ENCODE measurements at regions not wholly inside any gene's neighbourhood (a gene's known extent, or its start where the extent isn't known, plus 50 kb on each side); places are given as distances from the start of the nearest gene placed in this dataset.

DNA sequence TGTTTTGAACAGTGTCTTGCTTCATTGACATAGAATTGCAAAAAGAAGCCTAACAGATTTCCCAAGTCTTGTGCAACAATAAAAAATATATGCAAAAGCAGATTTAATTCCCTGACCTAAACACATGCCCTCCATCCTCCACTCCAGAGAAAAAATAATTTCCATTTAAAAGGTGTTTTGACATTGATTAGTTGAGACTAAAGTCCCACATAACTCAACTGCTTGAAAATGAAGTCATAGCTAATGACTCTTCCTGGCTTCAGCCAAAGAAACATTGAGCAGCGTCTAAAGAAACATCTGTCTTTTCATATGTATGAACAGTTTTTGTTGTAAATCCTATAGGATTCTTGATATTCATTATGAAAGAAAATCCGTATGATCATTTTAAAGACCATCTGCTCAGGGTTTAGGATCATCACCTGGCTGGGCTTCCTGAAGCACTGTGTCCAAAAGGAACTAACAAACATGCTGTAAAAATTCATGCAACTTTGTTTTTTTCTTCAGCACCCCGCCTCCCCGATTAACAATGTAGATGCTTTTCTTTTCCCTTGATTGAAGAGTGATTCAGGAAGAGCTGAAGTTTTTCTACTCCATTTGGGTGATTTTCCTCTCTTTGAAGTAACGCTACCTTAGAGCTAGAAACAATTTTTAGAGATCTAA lies 273.4 kb downstream of the HS3ST1 start:
- intact Hi-C loops (cut with DNase I), result no loop called here
- DNase-seq, result no peak
- no peaks in the 10 kb centered on the region for H3K36me3 ChIP-seq
- TF ChIP-seq, protein P1, sequence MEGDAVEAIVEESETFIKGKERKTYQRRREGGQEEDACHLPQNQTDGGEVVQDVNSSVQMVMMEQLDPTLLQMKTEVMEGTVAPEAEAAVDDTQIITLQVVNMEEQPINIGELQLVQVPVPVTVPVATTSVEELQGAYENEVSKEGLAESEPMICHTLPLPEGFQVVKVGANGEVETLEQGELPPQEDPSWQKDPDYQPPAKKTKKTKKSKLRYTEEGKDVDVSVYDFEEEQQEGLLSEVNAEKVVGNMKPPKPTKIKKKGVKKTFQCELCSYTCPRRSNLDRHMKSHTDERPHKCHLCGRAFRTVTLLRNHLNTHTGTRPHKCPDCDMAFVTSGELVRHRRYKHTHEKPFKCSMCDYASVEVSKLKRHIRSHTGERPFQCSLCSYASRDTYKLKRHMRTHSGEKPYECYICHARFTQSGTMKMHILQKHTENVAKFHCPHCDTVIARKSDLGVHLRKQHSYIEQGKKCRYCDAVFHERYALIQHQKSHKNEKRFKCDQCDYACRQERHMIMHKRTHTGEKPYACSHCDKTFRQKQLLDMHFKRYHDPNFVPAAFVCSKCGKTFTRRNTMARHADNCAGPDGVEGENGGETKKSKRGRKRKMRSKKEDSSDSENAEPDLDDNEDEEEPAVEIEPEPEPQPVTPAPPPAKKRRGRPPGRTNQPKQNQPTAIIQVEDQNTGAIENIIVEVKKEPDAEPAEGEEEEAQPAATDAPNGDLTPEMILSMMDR (IDR thresholded peaks at IDR 0.05), result no peak
- TF ChIP-seq POLR2A (IDR thresholded peaks at IDR 0.05), result no peak
- 62 to 85% methylated on average over 5 of the region's 5 CpGs for WGBS, 2 donors
- no peaks in the 10 kb centered on the region for H3K9me3 ChIP-seq
- no peak overlapping the region for H3K27ac ChIP-seq
- H3K27me3 ChIP-seq, result no peaks in the 10 kb centered on the region
- H3K4me3 ChIP-seq, result no peak overlapping the region
- H3K4me1 ChIP-seq, result no peaks in the 10 kb centered on the region

DNA sequence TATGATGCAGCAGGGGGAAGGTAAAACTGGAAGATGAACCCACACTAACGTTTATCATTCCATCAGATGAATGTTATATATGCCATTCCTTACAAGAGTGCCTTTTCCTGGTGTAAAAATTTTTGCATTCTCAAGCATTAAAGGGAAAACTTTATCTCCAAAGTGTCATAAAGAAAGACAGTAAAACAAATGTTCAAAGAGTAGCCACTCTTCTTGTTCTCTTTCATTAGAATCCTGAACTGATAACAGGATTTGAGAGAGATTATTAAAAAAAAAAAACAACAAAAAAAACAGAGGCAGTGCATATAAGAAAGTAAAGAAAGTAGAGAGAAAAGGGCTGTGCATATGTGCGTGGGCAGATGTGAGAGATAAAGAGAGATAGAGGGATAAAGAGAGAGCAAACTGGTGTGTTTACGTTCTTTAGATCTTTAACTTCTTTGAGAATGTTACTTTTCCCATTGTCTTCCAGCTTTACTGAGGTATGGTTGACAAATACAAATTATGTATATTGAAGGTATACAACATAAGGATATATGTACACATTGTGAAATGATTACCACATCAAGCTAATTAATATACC lies 275.4 kb downstream of the HS3ST1 start:
- Histone ChIP-seq H3K4me3 (no peak overlapping the region), H3K4me1 (no peaks in the 10 kb centered on the region), H3K27me3 (no peaks in the 10 kb centered on the region), H3K9me3 (no peaks in the 10 kb centered on the region), H3K36me3 (no peaks in the 10 kb centered on the region), H3K27ac (no peak overlapping the region)
- DNase-seq, result no peak
- WGBS, 2 donors, result 70 to 71% methylated on average over 3 of the region's 3 CpGs
- no peak for TF ChIP-seq POLR2A (IDR thresholded peaks at IDR 0.05)
- TF ChIP-seq, protein P1 (IDR thresholded peaks at IDR 0.05), result no peak
- intact Hi-C loops (cut with DNase I), result no loop called here

DNA sequence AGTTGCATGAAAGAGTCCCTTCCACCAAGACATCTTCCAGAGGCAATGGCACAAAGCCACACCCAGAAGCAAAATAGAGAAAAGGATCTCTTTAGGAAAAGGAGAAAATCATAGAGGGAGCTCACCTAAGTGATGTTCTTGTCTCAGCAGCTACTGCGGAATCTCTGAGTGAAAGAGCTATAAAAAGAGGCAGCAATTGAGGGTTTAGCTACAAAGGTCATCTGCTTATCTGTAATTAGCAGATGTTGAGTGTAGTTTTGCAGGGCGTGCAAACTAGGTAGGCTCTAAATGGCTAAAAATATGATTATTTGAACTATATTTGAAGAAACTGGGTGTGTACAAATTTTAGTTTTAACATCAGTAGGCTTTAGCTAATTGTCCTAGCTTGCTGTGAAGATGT lies 276.0 kb downstream of the HS3ST1 start:
- Histone ChIP-seq H3K9me3 (no peaks in the 10 kb centered on the region), H3K4me1 (no peaks in the 10 kb centered on the region), H3K27me3 (no peaks in the 10 kb centered on the region), H3K36me3 (no peaks in the 10 kb centered on the region), H3K27ac (no peak overlapping the region), H3K4me3 (no peak overlapping the region)
- no peak for TF ChIP-seq POLR2A (IDR thresholded peaks at IDR 0.05)
- TF ChIP-seq, protein P1 (IDR thresholded peaks at IDR 0.05), result no peak
- 90 to 97% methylated on average over 2 of the region's 2 CpGs for WGBS, 2 donors
- DNase-seq, result no peak
- intact Hi-C loops (cut with DNase I), result no loop called here

DNA sequence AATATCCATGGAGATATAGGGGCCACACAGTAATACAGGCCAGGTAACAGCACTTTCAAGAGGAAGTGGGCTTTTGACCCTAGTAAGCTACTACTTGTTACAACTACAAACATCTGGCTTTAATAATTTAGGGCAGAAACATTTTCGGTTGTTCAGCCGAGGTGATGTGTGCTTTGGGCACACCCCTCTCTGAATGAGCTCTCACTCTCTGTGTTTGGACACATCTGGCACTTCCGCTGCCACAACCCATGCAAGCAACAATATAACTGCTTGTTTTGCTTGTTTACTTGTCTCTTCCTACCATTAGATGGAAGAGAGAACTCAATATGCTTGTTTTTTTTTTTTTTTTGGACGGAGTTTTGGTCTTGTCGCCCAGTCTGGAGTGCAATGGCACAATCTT lies 277.2 kb downstream of the HS3ST1 start:
- H3K9me3 ChIP-seq, result no peaks in the 10 kb centered on the region
- no peak for TF ChIP-seq POLR2A (IDR thresholded peaks at IDR 0.05)
- TF ChIP-seq, protein P1 (IDR thresholded peaks at IDR 0.05), result no peak
- H3K27ac ChIP-seq, result no peak overlapping the region
- no peak overlapping the region for H3K4me3 ChIP-seq
- H3K4me1 ChIP-seq, result no peaks in the 10 kb centered on the region
- WGBS, 2 donors, result 79 to 83% methylated on average over 5 of the region's 5 CpGs
- H3K36me3 ChIP-seq, result no peaks in the 10 kb centered on the region
- no peaks in the 10 kb centered on the region for H3K27me3 ChIP-seq
- intact Hi-C loops (cut with DNase I), result no loop called here
- no peak for DNase-seq

DNA sequence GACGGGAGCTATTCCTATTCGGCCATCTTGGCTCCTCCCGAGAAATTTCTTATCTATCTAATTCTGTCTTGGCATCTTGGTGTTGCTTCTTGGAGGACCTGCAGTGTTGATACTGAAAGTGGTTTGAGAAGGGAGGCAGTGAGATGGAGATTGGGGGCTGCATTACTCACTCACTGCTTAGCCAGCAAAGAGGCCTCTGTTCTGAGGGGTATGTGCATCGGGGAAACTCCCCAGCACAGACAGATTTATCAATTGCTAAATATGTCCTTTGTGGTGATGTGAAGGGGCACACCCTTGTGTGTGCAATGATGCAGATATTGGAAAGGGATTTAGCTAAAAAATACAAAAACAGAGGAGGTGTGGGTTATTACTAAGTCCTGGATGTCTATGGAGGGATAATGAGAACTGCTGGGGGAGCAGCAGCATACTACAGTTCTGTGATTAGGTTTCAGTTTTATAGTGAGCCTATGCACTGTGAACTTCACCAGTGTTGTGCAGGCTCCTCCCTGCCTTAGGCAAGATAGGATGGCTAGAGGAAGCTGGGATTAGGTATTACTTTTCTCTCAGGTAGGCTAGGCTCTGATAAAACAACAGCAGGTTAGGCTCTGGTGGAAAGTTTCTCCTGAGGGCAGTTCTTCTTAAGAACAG lies 279.0 kb downstream of the HS3ST1 start:
- Histone ChIP-seq H3K27me3 (no peaks in the 10 kb centered on the region), H3K27ac (no peak overlapping the region), H3K4me1 (no peaks in the 10 kb centered on the region), H3K36me3 (no peaks in the 10 kb centered on the region), H3K4me3 (no peak overlapping the region), H3K9me3 (no peaks in the 10 kb centered on the region)
- intact Hi-C loops (cut with DNase I), result no loop called here
- TF ChIP-seq, protein P1 (IDR thresholded peaks at IDR 0.05), result no peak
- no peak for TF ChIP-seq POLR2A (IDR thresholded peaks at IDR 0.05)
- 81 to 91% methylated on average over 1 to 4 of the region's 4 CpGs for WGBS, 2 donors
- DNase-seq, result no peak
